ENCODE measurements at regions not wholly inside any gene's neighbourhood (a gene's known extent, or its start where the extent isn't known, plus 50 kb on each side); places are given as distances from the start of the nearest gene placed in this dataset.
A peak's percentile ranks its signal among the peaks of the same experiment; 100 is the strongest.

GRCh38 chr3:106018929-106019550 is 150.2 kb upstream of the CBLB start:
- ATAC-seq (ENCODE audit: insufficient number of reproducible peaks, low FRiP score, low read depth): no peak
- TF ChIP-seq CTCF (IDR thresholded peaks at IDR 0.05): no peak
- Histone ChIP-seq H3K27me3 (replicated peaks; ENCODE audit: insufficient read depth) (no peaks in the 10 kb centered on the region), H3K27ac (no peak overlapping the region), H3K4me1 (ENCODE audit: control insufficient read depth in 1 of 2, low read depth in 2 of 2) (no peaks in the 10 kb centered on the region), H3K9me3 (no peaks in the 10 kb centered on the region), H3K36me3 (no peaks in the 10 kb centered on the region), H3K4me3 (no peak overlapping the region)
- no peak for DNase-seq (ENCODE audit: low spot score)

- Histone ChIP-seq H3K36me3 (no peaks in the 10 kb centered on the region), H3K27me3 (replicated peaks; ENCODE audit: insufficient read depth) (no peaks in the 10 kb centered on the region), H3K4me3 (no peak overlapping the region), H3K9me3 (no peaks in the 10 kb centered on the region), H3K27ac (no peak overlapping the region), H3K4me1 (ENCODE audit: control insufficient read depth in 1 of 2, low read depth in 2 of 2) (peaks cover 6 to 12% of the 10 kb centered on the region in 2 donors)
- TF ChIP-seq CTCF (IDR thresholded peaks at IDR 0.05): no peak
- DNase-seq (ENCODE audit: low spot score): no peak
- no peak for ATAC-seq (ENCODE audit: insufficient number of reproducible peaks, low FRiP score, low read depth)
Measured at GRCh38 chr3:106022913-106023312, 154.1 kb upstream of the CBLB start.

- Histone ChIP-seq H3K9me3 (no peaks in the 10 kb centered on the region), H3K27me3 (replicated peaks; ENCODE audit: insufficient read depth) (no peaks in the 10 kb centered on the region), H3K4me3 (no peak overlapping the region), H3K27ac (peak overlapping the region; percentile 35 to 67), H3K4me1 (ENCODE audit: control insufficient read depth in 1 of 2, low read depth in 2 of 2) (peaks cover 6 to 12% of the 10 kb centered on the region in 2 donors), H3K36me3 (no peaks in the 10 kb centered on the region)
- DNase-seq (ENCODE audit: low spot score): no peak
- TF ChIP-seq CTCF (IDR thresholded peaks at IDR 0.05): no peak
- peak; percentile 65 for ATAC-seq (ENCODE audit: insufficient number of reproducible peaks, low FRiP score, low read depth)
Measured at GRCh38 chr3:106025151-106025722, 156.4 kb upstream of the CBLB start.

GRCh38 chr3:106029954-106030626 is 161.3 kb upstream of the CBLB start:
- no peak for ATAC-seq (ENCODE audit: insufficient number of reproducible peaks, low FRiP score, low read depth)
- no peak for DNase-seq (ENCODE audit: low spot score)
- no peaks in the 10 kb centered on the region for H3K27me3 ChIP-seq (replicated peaks; ENCODE audit: insufficient read depth)
- H3K4me1 ChIP-seq (ENCODE audit: control insufficient read depth in 1 of 2, low read depth in 2 of 2): peaks cover 4 to 9% of the 10 kb centered on the region in 2 donors
- no peak for TF ChIP-seq CTCF (IDR thresholded peaks at IDR 0.05)
- H3K36me3 ChIP-seq: no peaks in the 10 kb centered on the region
- H3K4me3 ChIP-seq: no peak overlapping the region
- H3K27ac ChIP-seq: no peak overlapping the region
- H3K9me3 ChIP-seq: no peaks in the 10 kb centered on the region

GRCh38 chr3:106030627-106030963 is 161.8 kb upstream of the CBLB start:
- H3K27ac ChIP-seq: no peak overlapping the region
- H3K4me3 ChIP-seq: no peak overlapping the region
- no peak for TF ChIP-seq CTCF (IDR thresholded peaks at IDR 0.05)
- H3K4me1 ChIP-seq (ENCODE audit: control insufficient read depth in 1 of 2, low read depth in 2 of 2): peaks cover 0 to 5% of the 10 kb centered on the region in 2 donors
- ATAC-seq (ENCODE audit: insufficient number of reproducible peaks, low FRiP score, low read depth) (no peak), DNase-seq (ENCODE audit: low spot score) (no peak)
- no peaks in the 10 kb centered on the region for H3K27me3 ChIP-seq (replicated peaks; ENCODE audit: insufficient read depth)
- H3K36me3 ChIP-seq: no peaks in the 10 kb centered on the region
- H3K9me3 ChIP-seq: no peaks in the 10 kb centered on the region
